ENCODE measurements at regions not wholly inside any gene's neighbourhood (a gene's known extent, or its start where the extent isn't known, plus 50 kb on each side); places are given as distances from the start of the nearest gene placed in this dataset.

GRCh38 chr6:12596731-12597130 is 119.8 kb upstream of the PHACTR1 start:
- Histone ChIP-seq H3K4me1 (peaks cover 12% of the 10 kb centered on the region), H3K27me3 (no peaks in the 10 kb centered on the region), H3K4me3 (no peak overlapping the region), H3K9me3 (no peaks in the 10 kb centered on the region), H3K36me3 (ENCODE audit: low read depth, missing control alignments) (no peaks in the 10 kb centered on the region), H3K27ac (no peak overlapping the region)
- no peak for DNase-seq
- TF ChIP-seq POLR2A (IDR thresholded peaks at IDR 0.05), result no peak
- TF ChIP-seq, protein P1, sequence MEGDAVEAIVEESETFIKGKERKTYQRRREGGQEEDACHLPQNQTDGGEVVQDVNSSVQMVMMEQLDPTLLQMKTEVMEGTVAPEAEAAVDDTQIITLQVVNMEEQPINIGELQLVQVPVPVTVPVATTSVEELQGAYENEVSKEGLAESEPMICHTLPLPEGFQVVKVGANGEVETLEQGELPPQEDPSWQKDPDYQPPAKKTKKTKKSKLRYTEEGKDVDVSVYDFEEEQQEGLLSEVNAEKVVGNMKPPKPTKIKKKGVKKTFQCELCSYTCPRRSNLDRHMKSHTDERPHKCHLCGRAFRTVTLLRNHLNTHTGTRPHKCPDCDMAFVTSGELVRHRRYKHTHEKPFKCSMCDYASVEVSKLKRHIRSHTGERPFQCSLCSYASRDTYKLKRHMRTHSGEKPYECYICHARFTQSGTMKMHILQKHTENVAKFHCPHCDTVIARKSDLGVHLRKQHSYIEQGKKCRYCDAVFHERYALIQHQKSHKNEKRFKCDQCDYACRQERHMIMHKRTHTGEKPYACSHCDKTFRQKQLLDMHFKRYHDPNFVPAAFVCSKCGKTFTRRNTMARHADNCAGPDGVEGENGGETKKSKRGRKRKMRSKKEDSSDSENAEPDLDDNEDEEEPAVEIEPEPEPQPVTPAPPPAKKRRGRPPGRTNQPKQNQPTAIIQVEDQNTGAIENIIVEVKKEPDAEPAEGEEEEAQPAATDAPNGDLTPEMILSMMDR (IDR thresholded peaks at IDR 0.05), result no peak
- WGBS, 2 donors, result 72 to 75% methylated on average over 2 of the region's 2 CpGs
- intact Hi-C loops (cut with DNase I; ENCODE audit: low total_unique reads), result no loop called here

DNA sequence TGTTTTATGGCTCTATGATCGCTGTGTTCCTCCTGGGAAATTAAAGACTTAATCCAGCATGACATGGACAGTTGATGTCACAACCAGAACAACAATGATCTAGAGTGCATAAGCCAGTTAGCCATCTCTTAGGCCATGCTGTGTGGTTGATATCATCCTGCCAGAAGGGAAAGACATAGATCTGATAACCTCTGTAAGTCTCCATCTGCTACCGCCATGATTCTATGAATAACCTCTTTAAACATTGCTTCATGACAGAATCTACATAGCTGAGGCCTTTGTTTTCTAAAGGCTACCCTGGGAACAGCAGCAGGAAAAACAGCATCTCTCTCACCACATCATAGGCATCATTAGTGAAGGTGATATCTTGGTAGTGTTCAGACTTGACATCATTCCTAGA is 117.6 kb upstream of the PHACTR1 start:
- no peaks in the 10 kb centered on the region for H3K9me3 ChIP-seq
- WGBS, 2 donors, result 92 to 94% methylated on average over 2 of the region's 2 CpGs
- DNase-seq, result no peak
- peaks cover 13% of the 10 kb centered on the region for H3K4me1 ChIP-seq
- TF ChIP-seq, protein P1 (IDR thresholded peaks at IDR 0.05), result no peak
- TF ChIP-seq POLR2A (IDR thresholded peaks at IDR 0.05), result no peak
- no peak overlapping the region for H3K27ac ChIP-seq
- no peaks in the 10 kb centered on the region for H3K36me3 ChIP-seq (ENCODE audit: low read depth, missing control alignments)
- no peaks in the 10 kb centered on the region for H3K27me3 ChIP-seq
- H3K4me3 ChIP-seq, result no peak overlapping the region
- intact Hi-C loops (cut with DNase I; ENCODE audit: low total_unique reads), result no loop called here

DNA sequence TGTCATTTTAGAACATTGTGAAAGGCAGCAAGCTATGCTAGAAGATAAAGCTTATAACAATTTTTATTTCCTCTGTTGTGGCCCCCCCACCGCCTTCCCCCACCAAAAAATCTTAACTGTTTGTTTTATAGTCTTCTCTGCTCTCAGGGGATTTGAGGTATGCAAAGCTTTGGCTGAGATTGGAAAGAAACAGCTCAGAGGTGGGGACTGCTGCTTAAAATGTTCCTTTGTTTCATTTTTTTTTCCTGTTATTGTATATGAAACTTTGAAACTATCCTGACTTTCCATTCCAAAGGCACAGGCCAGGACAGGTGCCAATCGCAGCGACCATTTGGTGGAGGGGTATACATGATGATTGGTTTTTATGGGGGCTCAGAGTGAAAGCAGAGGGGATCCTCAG is 114.7 kb upstream of the PHACTR1 start:
- DNase-seq, result no peak
- no peak overlapping the region for H3K27ac ChIP-seq

DNA sequence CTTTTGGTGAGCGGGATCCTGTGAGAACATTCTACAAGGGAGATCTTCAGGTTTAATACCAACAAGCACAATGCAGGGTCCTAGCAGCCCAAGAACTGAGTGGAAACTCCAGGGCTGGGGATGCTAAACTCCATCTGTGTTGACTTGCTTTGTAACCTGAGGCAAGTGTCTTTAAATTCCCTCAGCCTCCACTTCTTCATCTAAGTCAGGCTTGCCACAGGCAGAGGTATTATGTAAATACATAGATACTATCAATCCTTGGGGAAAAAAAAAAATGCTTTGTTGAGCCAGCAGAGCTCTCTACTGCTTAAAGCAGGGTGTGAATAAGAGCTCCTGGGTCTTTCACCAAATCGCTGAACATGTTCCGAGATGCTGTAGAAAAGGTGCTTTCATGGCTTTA is 114.2 kb upstream of the PHACTR1 start:
- DNase-seq, result no peak
- TF ChIP-seq, protein P1 (IDR thresholded peaks at IDR 0.05), result no peak
- TF ChIP-seq POLR2A (IDR thresholded peaks at IDR 0.05), result no peak
- H3K27ac ChIP-seq, result no peak overlapping the region

More for the DNA sequence above, 114.7 kb upstream of the PHACTR1 start:
- intact Hi-C loops (cut with DNase I; ENCODE audit: low total_unique reads), result loop anchor here (10.0 kb wide), 1 partner anchor 207 kb away; no protein-coding TSS in a partner anchor
- H3K36me3 ChIP-seq (ENCODE audit: low read depth, missing control alignments), result no peaks in the 10 kb centered on the region
- no peaks in the 10 kb centered on the region for H3K27me3 ChIP-seq
- 47 to 55% methylated on average over 3 of the region's 3 CpGs for WGBS, 2 donors
- no peaks in the 10 kb centered on the region for H3K9me3 ChIP-seq
- H3K4me1 ChIP-seq, result peaks cover 7% of the 10 kb centered on the region
- TF ChIP-seq POLR2A (IDR thresholded peaks at IDR 0.05), result no peak
- TF ChIP-seq, protein P1 (IDR thresholded peaks at IDR 0.05), result no peak
- no peak overlapping the region for H3K4me3 ChIP-seq

GRCh38 chr6:12602951-12603672 is 113.5 kb upstream of the PHACTR1 start:
- H3K4me1 ChIP-seq, result peaks cover 17% of the 10 kb centered on the region
- no peak overlapping the region for H3K27ac ChIP-seq
- no peaks in the 10 kb centered on the region for H3K9me3 ChIP-seq
- H3K27me3 ChIP-seq, result no peaks in the 10 kb centered on the region
- TF ChIP-seq POLR2A (IDR thresholded peaks at IDR 0.05), result no peak
- TF ChIP-seq, protein P1 (IDR thresholded peaks at IDR 0.05), result peak in 2 of 3 experiments; percentile 46 to 48
- intact Hi-C loops (cut with DNase I; ENCODE audit: low total_unique reads), result loop anchor here (10.0 kb wide), 1 partner anchor 208 kb away; no protein-coding TSS in a partner anchor
- 73 to 76% methylated on average over 6 of the region's 6 CpGs for WGBS, 2 donors
- H3K4me3 ChIP-seq, result no peak overlapping the region
- DNase-seq, result no peak
- no peaks in the 10 kb centered on the region for H3K36me3 ChIP-seq (ENCODE audit: low read depth, missing control alignments)

More for the DNA sequence above, 114.2 kb upstream of the PHACTR1 start:
- WGBS, 2 donors, result 86 to 92% methylated on average over 3 of the region's 3 CpGs
- Histone ChIP-seq H3K4me3 (no peak overlapping the region), H3K9me3 (no peaks in the 10 kb centered on the region), H3K27me3 (no peaks in the 10 kb centered on the region), H3K4me1 (peaks cover 11% of the 10 kb centered on the region), H3K36me3 (ENCODE audit: low read depth, missing control alignments) (no peaks in the 10 kb centered on the region)
- intact Hi-C loops (cut with DNase I; ENCODE audit: low total_unique reads), result loop anchor here (10.0 kb wide), 1 partner anchor 208 kb away; no protein-coding TSS in a partner anchor

All from testis (tissue), 2 donors.